ENCODE measurements at regions not wholly inside any gene's neighbourhood (a gene's known extent, or its start where the extent isn't known, plus 50 kb on each side); places are given as distances from the start of the nearest gene placed in this dataset.

DNA sequence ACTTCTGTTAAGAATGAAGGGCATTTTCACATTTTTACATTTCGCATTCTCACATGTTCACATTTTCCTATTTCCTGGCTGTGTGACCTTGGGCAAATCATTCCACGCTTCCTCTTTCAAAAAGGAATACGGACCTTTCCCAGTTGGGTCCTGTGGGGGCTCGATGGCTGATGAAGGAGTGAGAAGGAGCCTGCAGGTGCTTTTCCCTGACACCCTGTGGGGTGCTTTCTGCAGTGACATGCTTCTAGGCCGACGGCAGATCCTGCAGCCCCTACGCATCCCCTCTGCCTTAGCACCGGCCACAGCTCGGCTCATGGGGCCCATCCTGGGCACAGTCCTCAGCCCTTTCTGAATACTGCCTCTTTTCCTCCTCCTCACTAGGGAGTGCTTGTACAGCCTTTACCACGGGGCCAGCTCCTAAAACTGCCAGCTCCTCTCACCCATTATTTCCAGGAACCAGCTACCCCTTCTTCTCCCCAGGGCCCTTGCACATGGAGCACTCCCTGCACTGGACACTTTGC is 91.0 kb downstream of the FOXL1 start:
- TF ChIP-seq, protein P1, sequence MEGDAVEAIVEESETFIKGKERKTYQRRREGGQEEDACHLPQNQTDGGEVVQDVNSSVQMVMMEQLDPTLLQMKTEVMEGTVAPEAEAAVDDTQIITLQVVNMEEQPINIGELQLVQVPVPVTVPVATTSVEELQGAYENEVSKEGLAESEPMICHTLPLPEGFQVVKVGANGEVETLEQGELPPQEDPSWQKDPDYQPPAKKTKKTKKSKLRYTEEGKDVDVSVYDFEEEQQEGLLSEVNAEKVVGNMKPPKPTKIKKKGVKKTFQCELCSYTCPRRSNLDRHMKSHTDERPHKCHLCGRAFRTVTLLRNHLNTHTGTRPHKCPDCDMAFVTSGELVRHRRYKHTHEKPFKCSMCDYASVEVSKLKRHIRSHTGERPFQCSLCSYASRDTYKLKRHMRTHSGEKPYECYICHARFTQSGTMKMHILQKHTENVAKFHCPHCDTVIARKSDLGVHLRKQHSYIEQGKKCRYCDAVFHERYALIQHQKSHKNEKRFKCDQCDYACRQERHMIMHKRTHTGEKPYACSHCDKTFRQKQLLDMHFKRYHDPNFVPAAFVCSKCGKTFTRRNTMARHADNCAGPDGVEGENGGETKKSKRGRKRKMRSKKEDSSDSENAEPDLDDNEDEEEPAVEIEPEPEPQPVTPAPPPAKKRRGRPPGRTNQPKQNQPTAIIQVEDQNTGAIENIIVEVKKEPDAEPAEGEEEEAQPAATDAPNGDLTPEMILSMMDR (conservative IDR thresholded peaks at IDR 0.05; ENCODE audit: low read depth, low read length): no peak
- no peak overlapping the region for H3K4me3 ChIP-seq (ENCODE audit: low read depth, low read length)
- DNase-seq (ENCODE audit: low read depth): no peak

DNA sequence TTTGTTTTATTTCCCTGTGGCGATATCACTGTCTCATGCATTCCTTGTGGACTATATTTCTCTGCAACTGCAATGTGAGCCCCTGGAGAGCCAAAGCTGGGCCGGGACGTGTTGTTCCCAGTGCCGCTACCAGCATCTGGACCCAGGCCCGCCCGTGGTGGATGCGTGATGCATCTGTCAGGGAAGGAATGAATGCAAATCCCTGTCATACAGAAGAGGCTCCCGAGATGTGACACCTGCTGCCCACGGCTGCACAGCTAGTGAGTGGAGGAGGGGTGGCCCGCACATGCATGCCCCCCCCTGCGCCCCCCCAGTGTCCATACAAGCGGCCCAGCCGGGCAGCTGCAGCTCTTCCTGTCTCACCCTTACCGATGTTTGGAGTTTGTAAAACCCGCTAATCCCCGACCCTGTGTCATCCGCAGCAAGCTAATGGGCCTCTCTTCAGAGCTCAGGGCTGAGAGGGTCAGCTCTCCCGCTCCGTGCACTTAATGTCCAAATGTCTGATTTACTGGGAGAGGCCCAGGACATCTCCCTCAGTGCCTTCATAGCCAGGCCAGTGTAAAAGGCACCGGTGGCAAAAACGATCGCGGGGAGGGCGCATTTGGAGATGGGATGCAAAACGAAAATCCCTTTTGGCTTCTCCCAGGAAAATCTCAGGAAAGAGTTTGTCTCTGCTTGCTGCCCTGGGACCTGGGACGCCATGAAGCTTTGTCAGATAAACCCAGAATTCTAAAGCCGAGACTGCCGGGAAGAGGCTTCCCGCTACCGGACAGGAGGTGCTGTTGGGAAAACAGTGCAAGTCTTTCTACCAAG is 91.8 kb downstream of the FOXL1 start:
- TF ChIP-seq, protein P1 (conservative IDR thresholded peaks at IDR 0.05; ENCODE audit: low read depth, low read length): no peak
- DNase-seq (ENCODE audit: low read depth): no peak
- H3K4me3 ChIP-seq (ENCODE audit: low read depth, low read length): no peak overlapping the region

DNA sequence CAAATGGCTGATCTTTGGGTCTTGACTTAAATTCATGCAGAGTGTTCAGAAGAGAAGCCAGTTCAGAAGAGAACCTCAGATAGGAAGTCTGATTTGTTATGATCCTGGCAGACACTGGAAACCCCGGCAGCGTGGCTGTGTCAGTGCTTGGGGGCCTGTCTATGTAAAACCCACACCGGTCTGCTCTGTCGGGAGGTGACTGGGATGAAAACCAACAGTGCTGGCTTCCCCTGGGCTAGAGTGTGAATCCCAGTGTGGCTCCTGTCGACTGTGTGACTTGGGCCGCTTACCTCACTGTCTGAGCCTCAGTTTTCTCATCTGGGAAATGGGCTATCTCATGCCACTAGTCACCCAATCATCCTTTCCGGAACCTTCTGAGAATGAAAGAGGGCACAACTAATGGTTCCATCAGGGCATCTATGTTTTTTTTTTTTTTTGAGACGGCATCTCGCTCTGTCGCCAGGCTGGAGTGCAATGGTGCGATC is 92.4 kb downstream of the FOXL1 start:
- TF ChIP-seq, protein P1 (conservative IDR thresholded peaks at IDR 0.05; ENCODE audit: low read depth, low read length): no peak
- no peak for DNase-seq (ENCODE audit: low read depth)
- H3K4me3 ChIP-seq (ENCODE audit: low read depth, low read length): no peak overlapping the region

DNA sequence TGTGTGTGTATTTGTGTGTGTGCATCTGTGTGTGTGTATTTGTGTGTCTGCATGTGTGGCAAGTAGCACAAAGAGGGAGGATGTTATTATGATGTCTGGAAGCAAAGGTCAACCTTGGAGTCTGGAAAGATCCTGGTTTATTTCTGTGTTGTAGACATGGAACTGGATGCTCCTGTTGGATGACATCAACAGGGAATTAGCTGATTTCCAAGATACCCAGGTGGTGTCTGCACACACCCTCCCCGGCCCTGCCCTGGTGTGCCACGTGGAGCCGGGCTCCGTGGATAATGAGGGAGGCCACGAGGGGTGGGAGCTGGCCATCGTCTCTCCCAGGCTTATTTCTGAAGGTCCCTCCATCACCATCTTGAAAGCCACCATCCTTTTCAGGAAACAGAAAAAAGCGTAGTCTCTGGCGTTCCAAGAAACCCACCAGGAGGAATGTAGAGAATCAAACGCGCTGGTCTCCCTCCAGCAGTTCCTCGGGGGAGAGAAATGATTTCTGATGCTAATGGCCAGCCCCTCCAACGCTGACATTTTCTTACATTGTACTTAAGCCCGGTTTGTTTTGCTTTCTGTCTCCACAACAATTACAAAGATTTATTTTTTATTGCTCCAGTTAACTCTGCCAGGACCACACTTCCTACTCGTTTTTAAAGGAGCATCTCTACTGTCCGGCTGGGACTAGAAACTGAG is 93.3 kb downstream of the FOXL1 start:
- TF ChIP-seq, protein P1 (conservative IDR thresholded peaks at IDR 0.05; ENCODE audit: low read depth, low read length): no peak
- H3K4me3 ChIP-seq (ENCODE audit: low read depth, low read length): no peak overlapping the region
- DNase-seq (ENCODE audit: low read depth): peak; percentile 39

DNA sequence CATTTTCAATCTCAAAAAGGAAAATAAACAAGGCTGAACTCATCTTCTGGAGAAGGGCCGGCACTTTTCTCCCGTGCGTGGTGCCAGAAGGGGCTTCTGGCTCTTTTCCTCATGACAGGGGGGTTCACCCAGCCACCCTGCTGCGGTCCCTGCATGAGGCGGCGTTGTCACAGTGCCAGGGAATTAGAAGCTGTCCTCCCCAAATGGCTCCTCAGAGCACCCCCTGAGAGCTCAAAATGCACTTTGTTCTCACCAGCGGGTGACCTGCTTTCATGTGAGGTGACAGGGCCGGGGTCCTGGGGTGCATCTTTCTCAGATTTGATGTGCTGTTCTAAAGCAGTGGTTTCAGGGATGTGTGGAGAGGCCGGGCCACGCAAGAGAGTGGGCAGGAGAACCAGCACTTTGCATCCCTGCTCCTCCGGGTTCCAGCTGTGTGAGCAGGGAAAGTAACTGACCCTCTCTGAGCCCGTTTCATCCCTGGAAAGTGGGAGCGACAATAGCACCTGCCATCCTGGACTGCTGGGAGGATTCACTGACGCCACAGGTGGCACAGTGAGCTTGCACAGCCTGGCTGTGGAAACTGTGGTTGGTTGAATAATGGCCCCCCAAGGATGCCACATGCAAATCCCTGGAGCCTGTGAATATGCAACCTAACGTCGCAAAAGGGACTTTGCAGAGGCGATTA is 94.0 kb downstream of the FOXL1 start:
- TF ChIP-seq, protein P1 (conservative IDR thresholded peaks at IDR 0.05; ENCODE audit: low read depth, low read length): no peak
- no peak for DNase-seq (ENCODE audit: low read depth)

DNA sequence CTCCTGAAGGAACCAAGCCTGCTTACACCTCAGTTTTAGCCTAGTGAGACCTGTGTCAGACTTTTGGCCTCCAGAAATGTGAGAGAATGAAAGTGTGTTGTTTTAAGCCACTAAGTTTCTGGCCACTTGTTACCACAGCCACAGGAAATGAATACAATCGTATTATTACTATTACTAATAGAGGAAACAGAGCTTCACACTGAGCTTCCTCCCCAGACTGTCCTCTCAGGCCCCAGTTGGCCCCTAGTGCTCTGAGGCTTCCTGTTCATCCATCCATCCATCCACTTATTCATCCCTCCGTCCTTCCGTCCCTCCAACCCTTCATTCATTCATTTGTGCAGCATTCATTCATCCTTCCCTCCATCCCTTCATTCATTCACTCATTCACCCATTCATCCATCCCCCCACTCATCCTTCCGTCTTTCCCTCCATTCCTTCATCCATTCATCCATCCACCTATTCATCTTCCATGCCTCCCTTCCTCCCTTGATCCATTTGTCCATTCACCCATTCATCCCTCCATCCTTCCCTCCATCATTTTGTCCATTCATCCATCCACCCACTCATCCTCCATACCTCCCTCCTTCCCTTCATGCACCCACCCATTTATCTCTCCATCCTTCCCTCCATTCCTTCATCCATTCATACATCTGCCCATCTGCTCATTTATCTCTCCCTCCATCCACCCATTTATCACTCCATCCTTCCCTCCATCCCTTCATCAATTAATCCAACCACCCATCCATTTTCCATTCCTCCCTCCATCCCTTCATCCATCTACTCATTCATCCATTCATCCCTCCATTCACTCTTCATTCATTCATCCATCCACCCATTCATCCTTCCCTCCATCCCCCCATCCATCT is 95.0 kb downstream of the FOXL1 start:
- DNase-seq (ENCODE audit: low read depth): no peak
- H3K4me3 ChIP-seq (ENCODE audit: low read depth, low read length): no peak overlapping the region
- TF ChIP-seq, protein P1 (conservative IDR thresholded peaks at IDR 0.05; ENCODE audit: low read depth, low read length): no peak

More for the DNA sequence above, 94.0 kb downstream of the FOXL1 start:
- H3K4me3 ChIP-seq (ENCODE audit: low read depth, low read length): no peak overlapping the region
